Mesodermal cell (in vitro differentiated cells): ENCODE measurements at regions not wholly inside any gene's neighbourhood (a gene's known extent, or its start where the extent isn't known, plus 50 kb on each side); places are given as distances from the start of the nearest gene placed in this dataset.

Source experiments
- H3K27ac ChIP-seq: 2 replicates; pipeline ENCODE4 v1.7.0; 2013; ENCODE audit warnings: mild to moderate bottlenecking, low read depth, low read length, moderate library complexity; ENCODE audit not compliant: severe bottlenecking
- H3K36me3 ChIP-seq: 2 replicates; pipeline ENCODE4 v1.7.1; 2013; ENCODE audit warnings: mild to moderate bottlenecking, low read length, moderate library complexity; ENCODE audit not compliant: control insufficient read depth, insufficient read depth
- H3K4me1 ChIP-seq: one replicate; pipeline ENCODE4 v1.7.1; 2013; ENCODE audit warnings: mild to moderate bottlenecking, low read length; ENCODE audit not compliant: insufficient read depth, control insufficient read depth, poor library complexity, severe bottlenecking
- H3K4me3 ChIP-seq: 2 replicates; pipeline ENCODE4 v1.7.0; 2013; ENCODE audit warnings: low read length, control low read depth, mild to moderate bottlenecking; ENCODE audit not compliant: insufficient read depth, poor library complexity, severe bottlenecking; ENCODE audit errors: extremely low read depth
- H3K9me3 ChIP-seq: 2 replicates; pipeline ENCODE4 v1.7.1; 2013; ENCODE audit warnings: mild to moderate bottlenecking, low read length, moderate library complexity; ENCODE audit not compliant: control insufficient read depth
- WGBS, 2 experiments: methylation state at CpG; one replicate each; pipeline ENCODE4 v1.1.5; 2013; ENCODE audit warnings: missing lambda C conversion rate in 2 of 2; ENCODE audit not compliant: insufficient coverage in 2 of 2; 5-methylcytosine and 5-hydroxymethylcytosine counted together

DNA sequence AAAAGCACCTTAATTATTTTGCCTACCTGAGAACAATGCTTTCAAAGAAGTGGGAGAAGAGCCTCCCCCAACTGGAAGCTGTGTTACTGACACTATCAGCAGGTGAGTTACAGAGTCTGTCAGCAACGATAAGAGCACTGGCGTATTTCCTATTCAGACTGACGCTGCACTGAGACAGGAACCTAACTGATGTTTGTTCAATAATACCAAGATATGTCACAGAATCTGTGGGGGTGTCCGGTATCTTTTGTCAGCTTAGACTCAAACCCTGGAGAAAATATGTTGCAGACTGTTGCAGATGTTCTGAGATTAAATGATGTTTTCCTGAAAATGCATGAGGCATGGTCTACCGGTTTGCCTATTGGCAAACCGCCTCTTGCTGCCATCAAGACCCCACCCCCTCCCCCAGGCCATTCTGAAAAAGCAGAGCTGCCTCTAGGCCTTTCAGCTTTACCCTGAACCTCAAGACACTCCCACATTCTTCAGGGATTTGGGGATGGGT lies 115.2 kb upstream of the KIT start:
- Histone ChIP-seq H3K9me3 (no peaks in the 10 kb centered on the region), H3K27ac (peak overlapping the region; percentile 10), H3K36me3 (no peaks in the 10 kb centered on the region), H3K4me1 (peaks cover 27% of the 10 kb centered on the region), H3K4me3 (no peak overlapping the region)
- 68 to 77% methylated on average over 4 of the region's 6 CpGs for WGBS, 2 experiments

GRCh38 chr4:54543088-54543795 lies 114.5 kb upstream of the KIT start:
- Histone ChIP-seq H3K27ac (peak overlapping the region; percentile 2), H3K4me1 (peaks cover 32% of the 10 kb centered on the region), H3K4me3 (no peak overlapping the region), H3K36me3 (no peaks in the 10 kb centered on the region), H3K9me3 (no peaks in the 10 kb centered on the region)
- WGBS, 2 experiments, result 80 to 92% methylated on average over 1 of the region's 3 CpGs

DNA sequence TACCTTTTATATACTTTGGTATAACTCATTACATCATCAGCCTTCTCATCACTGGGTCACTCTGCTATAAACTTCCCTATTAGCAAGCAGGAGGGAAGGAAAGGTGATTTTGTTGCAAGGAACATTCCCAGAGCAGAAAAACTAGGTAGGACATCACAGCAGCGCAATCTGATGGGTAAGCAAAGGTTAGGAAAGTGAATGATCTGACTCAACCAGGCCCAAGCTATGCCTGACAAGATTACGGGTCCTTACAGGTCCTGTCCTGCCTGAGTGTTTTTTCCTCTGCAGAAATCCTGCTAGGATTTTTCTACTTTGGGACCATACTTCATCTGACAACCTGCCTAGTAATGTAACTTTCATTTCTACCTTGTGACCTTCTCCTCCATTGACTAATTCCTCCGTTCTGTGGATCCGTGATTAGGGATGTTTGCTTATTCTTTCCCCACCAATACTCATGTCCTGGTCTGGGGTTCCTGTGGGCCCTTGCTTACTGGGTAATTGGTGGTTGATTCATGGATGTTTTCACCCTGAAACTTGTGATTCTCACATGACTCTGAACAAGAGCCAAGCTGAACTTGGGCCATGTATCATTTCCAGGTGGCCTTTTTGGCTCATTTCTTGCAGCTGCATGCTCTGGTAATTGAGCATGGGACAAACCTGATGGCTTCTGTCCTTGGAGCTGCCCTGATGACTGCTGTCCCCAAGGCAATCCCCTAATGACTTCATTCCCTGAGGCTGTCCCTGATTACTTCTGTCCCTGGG lies 111.9 kb upstream of the KIT start:
- WGBS, 2 experiments, result 94% methylated on average over 2 of the region's 4 CpGs
- Histone ChIP-seq H3K36me3 (no peaks in the 10 kb centered on the region), H3K4me3 (no peak overlapping the region), H3K27ac (no peak overlapping the region), H3K4me1 (peaks cover 28% of the 10 kb centered on the region), H3K9me3 (no peaks in the 10 kb centered on the region)

- Histone ChIP-seq H3K4me3 (no peak overlapping the region), H3K9me3 (no peaks in the 10 kb centered on the region), H3K36me3 (no peaks in the 10 kb centered on the region), H3K4me1 (peaks cover 12% of the 10 kb centered on the region), H3K27ac (no peak overlapping the region)
- WGBS, 2 experiments, result 74 to 88% methylated on average over 4 to 6 of the region's 7 CpGs
Observed at GRCh38 chr4:54547299-54548097, 110.3 kb upstream of the KIT start.

GRCh38 chr4:54548098-54548620 lies 109.6 kb upstream of the KIT start:
- no peak overlapping the region for H3K4me3 ChIP-seq

DNA sequence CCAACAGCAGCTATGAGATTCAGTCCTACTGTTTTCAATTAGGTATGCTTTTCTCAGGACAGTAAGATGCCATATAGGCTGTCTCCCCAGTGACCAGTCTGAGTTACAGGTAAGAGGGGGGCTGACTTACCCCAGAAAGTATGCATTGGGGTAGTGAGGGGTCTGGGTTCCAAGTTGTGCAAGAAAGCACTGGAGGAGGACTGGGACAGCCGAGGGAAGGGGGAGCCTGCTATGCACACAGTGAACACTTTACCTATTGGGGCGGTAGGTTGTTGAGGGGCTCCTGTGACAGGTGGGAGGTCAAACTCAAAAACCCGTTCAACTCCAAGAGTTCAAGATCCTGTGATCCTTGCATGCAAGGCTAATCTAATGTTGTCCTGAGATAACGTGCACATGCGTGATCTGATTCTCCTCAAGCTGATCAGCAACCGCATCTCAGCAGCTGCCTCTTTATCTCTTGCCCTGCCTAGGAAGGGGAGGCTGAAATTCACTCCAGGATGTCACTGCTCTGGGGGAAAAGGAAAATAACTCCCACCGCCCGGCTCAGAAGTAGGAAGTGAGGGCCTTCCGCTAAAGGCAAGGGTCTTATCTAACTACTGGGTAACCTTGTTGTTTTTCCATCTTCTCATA lies 108.8 kb upstream of the KIT start:
- Histone ChIP-seq H3K4me3 (no peak overlapping the region), H3K9me3 (no peaks in the 10 kb centered on the region), H3K4me1 (peaks cover 9% of the 10 kb centered on the region), H3K27ac (no peak overlapping the region), H3K36me3 (no peaks in the 10 kb centered on the region)
- 96 to 100% methylated on average over 4 to 8 of the region's 9 CpGs for WGBS, 2 experiments

More at GRCh38 chr4:54548098-54548620, 109.6 kb upstream of the KIT start:
- H3K36me3 ChIP-seq, result no peaks in the 10 kb centered on the region
- WGBS, 2 experiments, result 95% methylated on average over 2 to 3 of the region's 3 CpGs
- H3K4me1 ChIP-seq, result peaks cover 9% of the 10 kb centered on the region
- no peaks in the 10 kb centered on the region for H3K9me3 ChIP-seq
- H3K27ac ChIP-seq, result no peak overlapping the region

DNA sequence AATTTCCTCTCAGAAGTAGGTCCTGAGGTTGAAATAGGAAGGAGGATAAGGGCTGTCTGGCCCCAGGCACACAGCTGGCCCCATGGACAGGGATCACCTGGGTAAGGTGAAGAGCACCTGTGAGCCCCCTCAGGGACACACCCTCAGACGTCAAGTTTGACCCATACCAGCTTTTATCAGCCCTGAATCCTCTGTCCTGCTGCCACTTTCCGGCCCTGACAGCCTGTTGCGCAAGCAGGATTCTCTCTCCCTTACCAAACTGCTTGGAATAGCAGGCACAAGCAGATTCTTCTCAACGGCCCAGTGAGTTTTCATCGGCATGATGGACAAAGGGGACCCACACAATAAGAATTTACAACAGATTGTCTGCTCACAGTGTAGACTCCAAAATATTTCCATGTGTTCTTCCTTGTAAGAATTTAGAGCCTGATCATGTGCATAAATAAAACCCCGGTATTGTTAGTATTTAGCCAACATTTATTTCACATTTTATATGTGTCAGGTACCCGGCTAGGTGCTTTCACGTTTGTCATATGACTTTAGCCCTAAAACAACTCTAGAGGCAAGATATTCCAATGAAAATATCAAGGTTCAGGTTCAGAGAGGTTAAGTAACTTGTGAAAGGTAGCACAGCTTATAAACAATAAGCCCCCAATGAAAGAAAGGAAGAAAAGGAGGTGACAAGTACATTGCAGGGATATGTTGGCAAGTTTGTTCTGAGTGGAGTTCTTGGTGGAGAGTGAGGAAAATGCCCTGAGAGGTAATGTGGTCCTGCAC lies 107.2 kb upstream of the KIT start:
- Histone ChIP-seq H3K9me3 (no peaks in the 10 kb centered on the region), H3K27ac (no peak overlapping the region), H3K4me1 (peaks cover 9% of the 10 kb centered on the region), H3K36me3 (no peaks in the 10 kb centered on the region), H3K4me3 (no peak overlapping the region)
- 49 to 71% methylated on average over 4 to 5 of the region's 8 CpGs for WGBS, 2 experiments

GRCh38 chr4:54553001-54553400 lies 104.8 kb upstream of the KIT start:
- Histone ChIP-seq H3K36me3 (no peaks in the 10 kb centered on the region), H3K4me1 (peaks cover 2% of the 10 kb centered on the region), H3K4me3 (no peak overlapping the region), H3K9me3 (no peaks in the 10 kb centered on the region), H3K27ac (no peak overlapping the region)
- WGBS, 2 experiments, result 86 to 93% methylated on average over 4 of the region's 5 CpGs

DNA sequence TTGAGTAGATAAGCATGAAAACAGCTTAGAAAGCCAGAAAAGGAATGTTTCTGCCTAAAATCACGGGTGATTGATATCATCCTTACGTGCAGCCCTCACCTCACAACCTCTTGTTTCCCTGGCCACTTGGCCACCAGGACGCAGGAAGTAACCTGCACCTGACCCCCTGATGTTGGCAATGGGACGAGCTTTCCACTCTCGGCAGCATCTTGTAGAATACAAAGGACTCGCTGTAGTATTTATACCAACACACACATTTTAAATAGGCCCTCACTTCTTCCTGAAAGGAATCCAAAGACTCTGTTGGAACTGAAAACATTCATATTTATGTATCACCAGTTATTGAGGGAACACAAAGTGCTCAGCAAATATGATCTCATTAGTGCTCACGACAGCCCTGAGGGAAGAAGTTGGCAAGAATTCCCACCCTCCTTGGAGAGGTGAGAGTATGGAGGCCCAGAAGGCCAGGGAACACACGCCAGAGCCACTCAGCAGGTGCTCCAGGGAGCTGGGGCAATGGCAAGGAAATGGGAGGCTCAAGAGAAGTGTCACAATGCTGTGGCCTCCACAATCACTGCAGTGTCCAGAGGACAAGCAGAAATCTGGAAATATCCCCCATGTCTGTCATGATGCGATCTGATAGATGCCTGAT lies 103.3 kb upstream of the KIT start:
- Histone ChIP-seq H3K4me1 (no peaks in the 10 kb centered on the region), H3K36me3 (no peaks in the 10 kb centered on the region), H3K9me3 (no peaks in the 10 kb centered on the region), H3K4me3 (no peak overlapping the region), H3K27ac (no peak overlapping the region)
- WGBS, 2 experiments, result 86 to 90% methylated on average over 7 to 8 of the region's 9 CpGs
